ENCODE measurements at regions not wholly inside any gene's neighbourhood (a gene's known extent, or its start where the extent isn't known, plus 50 kb on each side); places are given as distances from the start of the nearest gene placed in this dataset.
"Not testable (repeated sequence)": the region's sequence is repeated elsewhere in the genome, so short reads cannot be mapped to it uniquely, and the experiment has no call there.

- DNase-seq, result no peak
These were observed 582.2 kb upstream of the DDX18 start for GRCh38 chr2:117232305-117232704.

DNA sequence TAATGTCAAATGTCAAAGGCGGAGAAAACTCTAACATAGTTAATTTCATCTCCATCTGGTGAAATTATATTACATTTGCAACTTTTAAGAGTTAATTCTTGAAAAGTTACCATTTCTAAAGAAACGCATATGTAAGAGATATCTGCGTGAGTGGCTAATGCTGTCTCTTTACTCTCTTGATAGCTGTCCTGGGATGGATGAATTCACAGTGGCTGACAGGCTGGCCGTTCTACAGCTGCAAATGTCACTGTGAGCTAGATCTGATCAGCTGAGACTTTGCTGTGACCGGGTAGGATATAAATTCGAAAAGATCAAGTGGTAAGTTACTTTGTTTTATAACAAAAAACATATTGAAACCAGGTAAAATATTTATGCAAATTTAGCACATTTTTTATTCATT, 557.1 kb upstream of the DDX18 start:
- DNase-seq, result no peak

DNA sequence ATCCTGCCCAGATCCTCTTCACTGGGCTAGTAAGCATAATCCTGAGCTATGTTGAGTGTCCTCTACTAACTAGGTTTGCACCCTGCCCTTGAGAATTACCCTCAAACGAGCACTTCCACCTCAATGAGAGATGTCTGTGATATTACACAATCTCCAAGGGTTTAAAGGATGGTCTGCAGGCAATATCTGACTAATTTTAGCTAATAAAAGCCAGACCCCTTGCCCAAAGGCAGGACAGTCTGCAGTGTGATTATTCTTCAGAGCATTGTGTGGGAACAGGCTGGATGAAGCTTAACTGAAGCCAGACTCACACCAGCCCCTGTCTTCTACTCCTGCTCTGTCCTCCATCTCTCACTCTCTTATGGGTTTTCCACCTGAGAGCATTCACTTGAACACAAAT, 544.9 kb upstream of the DDX18 start:
- DNase-seq, result no peak

DNA sequence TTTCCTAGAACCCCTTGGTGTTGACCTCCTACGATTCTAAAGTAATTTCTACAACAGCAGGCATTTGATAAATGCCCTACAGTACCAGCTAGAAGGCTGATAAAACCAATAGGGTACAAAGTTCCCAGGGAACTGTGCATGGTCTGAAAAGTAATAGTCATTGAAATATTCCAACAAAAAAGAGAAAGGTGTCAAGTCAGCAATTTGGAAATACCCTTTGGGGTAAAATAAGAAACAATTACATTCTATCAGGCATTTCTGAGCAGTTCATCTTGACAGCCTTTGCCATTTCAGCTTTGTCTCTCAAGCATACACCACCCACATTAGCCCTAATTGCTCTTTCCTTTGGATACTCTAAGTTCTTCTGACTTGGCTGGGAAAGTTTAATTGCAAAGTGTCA, 542.9 kb upstream of the DDX18 start:
- no peak for DNase-seq

- no peak for DNase-seq
These were observed 541.4 kb upstream of the DDX18 start for GRCh38 chr2:117273009-117273671.

- no peak for DNase-seq
These were observed 521.5 kb upstream of the DDX18 start for GRCh38 chr2:117293012-117293411.

DNA sequence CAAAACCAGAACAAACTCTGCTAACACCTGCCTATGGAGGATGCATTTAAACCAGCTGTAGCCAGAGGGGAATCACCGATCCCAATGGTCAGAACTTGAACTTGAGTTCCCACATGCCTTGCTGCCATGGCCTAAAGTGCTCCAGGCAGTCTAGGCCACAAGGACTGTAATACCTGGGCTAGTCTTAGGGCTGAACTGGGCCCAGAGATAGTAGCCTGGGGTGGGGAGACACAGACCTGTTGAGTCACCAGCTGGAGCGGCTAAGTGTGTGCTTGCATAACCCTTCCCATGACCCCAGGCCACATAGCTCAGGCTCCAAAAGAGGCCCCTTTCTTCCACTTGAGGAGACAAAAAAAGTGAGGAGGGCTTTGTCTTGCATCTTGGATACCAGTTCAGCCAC, 515.0 kb upstream of the DDX18 start:
- DNase-seq, result no peak

- no peak for DNase-seq
These were observed 505.4 kb upstream of the DDX18 start for GRCh38 chr2:117308861-117309770.

GRCh38 chr2:117321816-117322215, 492.7 kb upstream of the DDX18 start:
- DNase-seq, result no peak

DNA sequence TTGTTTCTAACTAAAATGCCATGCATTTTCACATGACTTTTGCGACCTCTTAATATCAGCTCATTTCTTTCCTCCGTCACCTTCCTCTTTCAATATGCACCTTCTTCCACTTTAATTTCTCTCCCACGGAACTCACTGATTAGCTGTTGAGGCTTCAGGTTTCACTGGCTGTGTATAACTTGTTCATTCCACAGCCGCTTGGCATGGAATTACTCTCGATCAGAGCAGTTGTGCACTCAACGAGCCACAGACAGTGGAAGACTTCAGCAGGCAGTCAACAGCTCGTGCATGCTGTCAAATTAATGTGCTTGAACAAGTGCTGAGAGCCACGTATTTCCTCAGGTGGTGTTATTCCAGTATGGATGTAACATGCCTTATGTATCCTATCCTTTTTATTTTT, 491.2 kb upstream of the DDX18 start:
- DNase-seq, result no peak

GRCh38 chr2:117330641-117331040, 483.9 kb upstream of the DDX18 start:
- DNase-seq, result no peak

DNA sequence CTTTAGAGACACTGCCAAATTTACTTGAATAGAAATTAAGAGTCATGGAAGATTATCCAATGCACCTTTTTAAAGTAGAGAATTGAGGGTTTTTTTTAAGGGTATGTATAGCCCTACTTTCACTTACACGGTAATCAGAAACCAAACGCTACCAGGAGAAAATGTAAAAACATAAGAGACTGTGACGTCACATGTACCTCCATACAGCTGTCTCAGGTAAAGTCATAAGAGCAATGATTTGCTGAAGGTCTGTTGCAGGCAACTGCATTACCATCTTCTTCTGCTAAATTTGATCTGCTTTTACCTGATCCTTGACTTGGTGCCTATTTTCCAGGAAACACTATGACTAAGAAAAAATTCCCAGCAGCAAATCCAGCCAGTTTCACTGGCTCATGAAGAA, 478.5 kb upstream of the DDX18 start:
- DNase-seq, result no peak

DNA sequence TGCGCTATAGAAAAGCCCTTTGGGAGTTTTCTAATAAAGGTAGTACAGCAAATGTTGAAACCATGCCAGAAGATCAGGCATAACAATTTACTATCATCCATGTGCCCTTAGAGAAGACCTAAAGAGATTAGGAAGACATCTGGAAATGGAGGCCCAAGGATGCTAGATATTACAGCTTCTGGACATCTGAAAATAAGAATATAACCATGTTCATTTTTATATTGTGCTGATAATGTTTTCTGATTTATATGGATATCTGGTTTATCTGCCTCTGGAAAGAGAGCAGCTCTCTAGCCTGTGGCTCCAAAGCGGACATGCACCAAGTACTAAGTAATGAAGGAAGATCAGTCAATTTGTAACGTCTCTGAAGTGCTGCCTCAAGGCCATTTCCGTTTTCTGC, 478.0 kb upstream of the DDX18 start:
- no peak for DNase-seq

DNA sequence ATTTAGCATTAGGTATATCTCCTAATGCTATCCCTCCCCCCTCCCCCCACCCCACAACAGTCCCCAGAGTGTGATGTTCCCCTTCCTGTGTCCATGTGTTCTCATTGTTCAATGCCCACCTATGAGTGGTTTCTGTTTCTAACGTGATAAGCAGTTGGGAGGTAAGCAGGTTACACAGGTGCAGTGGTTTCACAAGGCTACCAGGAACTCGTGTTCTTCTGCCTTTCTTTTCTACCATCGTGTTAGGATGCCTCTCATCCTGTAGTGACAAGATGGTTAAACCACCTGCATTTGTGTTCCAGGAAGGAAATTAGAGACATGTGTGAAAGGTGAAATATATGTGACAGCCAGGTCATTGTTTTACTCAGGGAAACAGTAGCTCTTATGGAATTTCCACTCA, 476.5 kb upstream of the DDX18 start:
- not testable (repeated sequence) for DNase-seq

DNA sequence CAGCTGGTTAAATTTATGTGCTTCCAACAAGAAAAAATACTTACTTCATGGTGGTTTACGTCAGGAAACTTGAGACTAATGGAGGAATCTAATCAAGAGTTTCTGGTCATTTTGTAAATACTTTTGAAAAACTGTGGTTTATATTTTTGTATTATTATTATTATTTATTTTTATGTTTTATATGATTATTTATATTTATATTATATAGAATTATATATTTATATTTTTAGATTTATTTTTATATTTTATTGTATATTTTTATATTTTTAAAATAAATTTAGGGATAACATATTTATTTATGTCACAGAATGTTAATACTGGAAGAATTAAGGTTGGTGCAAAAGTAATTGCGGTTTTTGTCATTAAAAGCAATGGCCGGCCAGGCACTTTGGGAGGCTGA, 474.5 kb upstream of the DDX18 start:
- DNase-seq, result no peak

DNA sequence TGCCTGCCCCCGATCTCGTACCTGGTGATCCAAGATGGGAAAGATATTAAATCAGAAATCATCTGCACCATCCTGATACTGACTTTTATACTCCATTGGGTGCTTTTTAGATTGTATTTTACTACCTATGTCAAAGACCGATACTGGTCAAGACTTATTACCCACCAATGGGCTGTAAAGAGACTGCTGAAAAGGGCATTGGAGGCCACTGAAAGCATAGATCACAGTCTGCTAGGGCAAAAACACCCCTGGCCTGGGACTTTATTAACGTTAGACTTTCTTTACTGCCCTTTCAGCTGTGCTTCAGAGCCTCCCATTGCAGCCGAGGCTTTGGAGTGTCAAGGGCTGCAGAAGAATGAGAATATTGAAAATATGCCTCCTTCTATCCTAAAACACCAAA, 472.8 kb upstream of the DDX18 start:
- no peak for DNase-seq

DNA sequence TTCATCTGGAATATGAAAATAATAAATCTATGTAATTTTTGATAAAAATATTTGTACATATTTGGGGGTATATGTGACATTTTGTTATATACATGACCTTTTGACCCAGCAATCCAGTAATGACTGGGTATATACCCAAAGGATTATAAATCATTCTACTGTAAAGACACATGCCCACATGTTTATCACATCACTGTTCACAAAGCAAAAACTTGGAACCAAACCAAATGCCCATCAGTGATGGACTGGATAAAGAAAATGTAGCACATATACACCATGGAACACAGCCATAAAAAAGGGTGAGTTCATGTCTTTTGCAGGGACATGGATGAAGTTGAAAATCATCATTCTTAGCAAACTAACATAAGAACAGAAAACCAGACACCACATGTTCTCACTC, 472.1 kb upstream of the DDX18 start:
- no peak for DNase-seq

DNA sequence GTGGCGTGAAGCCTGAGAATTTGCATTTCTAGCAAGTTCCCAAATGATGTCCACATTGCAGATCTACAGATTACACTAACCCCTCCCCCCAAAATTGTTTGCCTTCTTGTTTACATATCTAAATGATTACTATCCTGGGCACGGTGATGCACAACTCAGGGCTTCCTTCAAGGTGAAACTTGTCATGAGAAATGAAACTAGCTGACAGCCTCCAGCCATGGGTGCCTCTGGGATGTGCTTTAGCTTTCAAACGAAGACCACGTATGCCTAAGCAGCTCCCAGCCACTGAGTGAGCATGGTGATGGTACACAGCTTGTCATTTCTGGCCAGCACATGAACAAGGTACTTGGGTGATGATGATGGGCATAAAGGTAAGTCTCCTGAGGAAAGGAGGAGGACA, 464.8 kb upstream of the DDX18 start:
- no peak for DNase-seq

DNA sequence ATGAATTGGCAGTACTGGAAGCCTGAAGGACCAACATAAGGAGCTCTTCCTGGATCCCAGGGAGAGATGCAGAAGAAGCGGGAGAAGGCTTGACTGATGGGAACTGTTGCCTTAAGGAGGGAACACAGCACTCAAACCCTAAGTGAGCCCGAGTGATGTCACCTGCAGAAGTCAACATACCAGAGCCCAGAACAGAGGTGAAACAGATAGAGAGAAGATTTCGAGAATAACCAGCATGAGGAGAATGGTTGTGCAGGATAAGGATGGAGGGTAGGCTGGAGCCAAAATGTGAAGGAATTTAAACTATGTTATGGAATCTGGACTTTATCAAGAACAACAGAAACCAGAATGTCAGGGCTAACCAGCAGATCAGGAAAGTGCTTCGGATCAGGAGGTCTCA, 463.1 kb upstream of the DDX18 start:
- DNase-seq, result no peak

DNA sequence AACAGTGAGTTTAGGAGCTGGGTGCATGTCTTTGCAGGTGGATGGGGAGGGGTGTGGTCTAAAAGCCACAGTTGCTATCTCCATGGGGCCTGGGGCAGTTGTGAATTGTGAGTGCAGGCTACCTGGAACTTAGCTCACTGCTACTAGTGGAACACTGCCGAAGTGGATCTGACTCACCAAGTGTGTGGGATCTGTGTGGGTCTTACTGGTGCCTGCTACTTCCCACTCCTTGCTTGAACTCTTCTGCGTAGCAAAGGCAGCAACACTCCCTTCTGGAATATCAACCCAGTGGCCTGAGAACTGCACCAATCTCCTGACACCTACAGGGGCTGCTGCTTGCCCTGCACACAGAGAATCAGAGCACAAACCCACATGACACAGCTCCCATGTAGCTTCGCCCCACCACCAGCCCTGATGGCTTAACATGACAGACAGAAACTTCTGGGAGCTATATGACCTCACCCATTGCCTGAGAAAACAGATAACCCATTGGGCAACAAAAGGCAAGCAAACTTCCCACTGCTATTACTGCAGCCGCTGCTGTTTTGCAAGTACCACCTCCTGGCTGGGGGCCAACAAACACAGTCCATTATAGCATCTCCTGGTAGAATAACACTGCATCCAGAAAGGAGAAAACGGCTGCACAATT, 455.1 kb upstream of the DDX18 start:
- no peak for DNase-seq

DNA sequence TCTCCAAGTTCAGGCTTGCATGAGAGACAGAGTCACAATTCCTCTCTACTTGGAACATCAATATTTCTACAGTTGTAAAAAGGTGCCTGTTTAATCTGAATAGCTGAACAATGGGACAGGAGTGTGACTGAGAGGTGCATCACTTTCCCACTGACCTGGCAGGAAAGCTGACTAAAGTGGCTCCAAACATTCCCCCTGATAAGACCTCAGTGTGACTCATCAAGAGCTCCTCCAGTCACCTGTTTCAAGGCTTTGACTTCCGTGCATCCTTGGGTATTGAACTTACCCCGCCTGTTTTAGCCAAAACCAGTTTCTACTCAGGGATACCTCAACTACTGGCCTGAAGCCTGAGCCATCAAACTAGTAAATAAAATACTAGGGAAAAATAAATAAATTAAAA, 453.9 kb upstream of the DDX18 start:
- DNase-seq, result no peak

DNA sequence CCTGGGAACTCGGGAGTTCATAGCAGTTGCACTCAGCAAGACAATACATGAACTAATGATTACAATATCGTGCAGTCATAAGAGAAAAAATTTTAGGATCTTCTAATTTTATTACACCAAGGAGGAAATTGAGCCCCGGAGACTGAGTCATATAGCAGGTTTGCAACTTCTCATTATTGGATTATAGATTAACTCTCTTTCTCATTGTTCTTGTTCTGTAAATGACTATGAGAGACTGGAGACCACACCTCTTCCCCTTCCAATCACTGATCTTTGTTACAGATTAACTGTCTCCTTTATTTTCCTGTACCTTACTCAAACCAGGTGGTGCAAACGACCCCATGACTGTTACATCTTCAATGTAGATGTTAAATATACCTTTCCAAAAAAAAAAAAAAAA, 435.8 kb upstream of the DDX18 start:
- DNase-seq, result no peak

DNA sequence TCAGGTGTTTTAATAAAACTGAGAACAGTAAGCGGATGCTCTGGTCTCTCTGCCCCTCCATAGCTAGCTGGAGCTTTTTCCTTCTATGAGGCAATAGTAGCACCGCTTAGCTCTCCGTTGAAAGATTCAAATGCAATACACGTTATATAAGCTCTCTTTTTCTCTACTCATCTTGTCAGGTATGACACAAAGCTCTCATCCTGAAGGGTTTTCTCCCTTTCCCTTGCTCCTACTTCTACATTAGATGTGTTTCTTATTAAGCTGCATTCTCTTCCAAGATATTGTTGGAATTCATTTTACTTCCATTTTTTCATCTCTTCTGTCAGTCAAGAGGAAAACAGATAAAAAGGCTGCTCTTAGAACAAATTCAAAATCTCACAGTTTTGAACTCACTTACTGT, 434.6 kb upstream of the DDX18 start:
- no peak for DNase-seq

- not testable (repeated sequence) for DNase-seq
These were observed 430.5 kb upstream of the DDX18 start for GRCh38 chr2:117383997-117384396.
